ENCODE measurements at regions not wholly inside any gene's neighbourhood (a gene's known extent, or its start where the extent isn't known, plus 50 kb on each side); places are given as distances from the start of the nearest gene placed in this dataset.
A peak's percentile ranks its signal among the peaks of the same experiment; 100 is the strongest.
"Not testable (repeated sequence)": the region's sequence is repeated elsewhere in the genome, so short reads cannot be mapped to it uniquely, and the experiment has no call there.

GRCh38 chr1:229888157-229888556 is 178.9 kb upstream of the GALNT2 start:
- no peak for DNase-seq

DNA sequence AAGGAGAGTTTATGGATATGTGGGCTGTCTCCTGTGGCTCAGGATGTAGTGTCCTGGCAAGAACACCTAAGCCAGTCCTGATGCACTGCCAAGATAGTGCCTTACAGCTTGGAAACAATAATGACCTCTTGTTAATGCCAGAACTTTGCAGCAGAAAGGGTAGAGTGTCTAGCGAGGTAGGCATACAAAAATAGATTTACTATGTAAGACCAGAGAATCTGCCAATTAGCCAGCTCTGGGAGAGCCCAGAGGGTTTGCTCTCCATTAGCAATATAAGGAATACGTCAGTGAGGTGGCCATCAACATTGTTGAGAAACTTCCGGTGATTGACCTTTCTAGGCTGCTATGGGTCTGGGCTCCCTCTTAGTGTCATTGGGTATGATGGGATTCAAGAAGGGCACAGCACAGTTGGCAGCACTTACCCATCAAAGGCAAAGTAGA is 178.5 kb upstream of the GALNT2 start:
- no peak for DNase-seq

GRCh38 chr1:229889031-229889517 is 178.0 kb upstream of the GALNT2 start:
- no peak for DNase-seq

DNA sequence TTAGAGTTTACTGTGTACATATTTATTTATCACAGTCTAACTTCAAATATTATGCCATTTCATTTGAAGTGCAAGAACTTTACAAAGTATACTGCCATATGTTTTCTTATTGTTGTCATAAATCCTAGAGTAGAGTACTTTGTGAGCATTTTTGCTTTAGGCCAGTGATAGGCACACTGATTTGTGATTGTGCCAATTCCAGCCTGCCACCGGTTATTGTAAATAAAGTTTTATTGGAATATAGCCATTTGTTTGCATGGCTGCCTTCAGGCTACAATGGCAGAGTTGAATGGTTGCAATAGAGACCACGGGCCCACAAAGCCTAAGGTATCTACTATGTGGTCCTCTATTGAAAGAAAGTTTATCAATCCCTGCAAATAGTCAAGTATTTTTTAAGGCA is 175.8 kb upstream of the GALNT2 start:
- DNase-seq, result no peak

- DNase-seq, result no peak
Measured at GRCh38 chr1:229892515-229893117, 174.4 kb upstream of the GALNT2 start.

DNA sequence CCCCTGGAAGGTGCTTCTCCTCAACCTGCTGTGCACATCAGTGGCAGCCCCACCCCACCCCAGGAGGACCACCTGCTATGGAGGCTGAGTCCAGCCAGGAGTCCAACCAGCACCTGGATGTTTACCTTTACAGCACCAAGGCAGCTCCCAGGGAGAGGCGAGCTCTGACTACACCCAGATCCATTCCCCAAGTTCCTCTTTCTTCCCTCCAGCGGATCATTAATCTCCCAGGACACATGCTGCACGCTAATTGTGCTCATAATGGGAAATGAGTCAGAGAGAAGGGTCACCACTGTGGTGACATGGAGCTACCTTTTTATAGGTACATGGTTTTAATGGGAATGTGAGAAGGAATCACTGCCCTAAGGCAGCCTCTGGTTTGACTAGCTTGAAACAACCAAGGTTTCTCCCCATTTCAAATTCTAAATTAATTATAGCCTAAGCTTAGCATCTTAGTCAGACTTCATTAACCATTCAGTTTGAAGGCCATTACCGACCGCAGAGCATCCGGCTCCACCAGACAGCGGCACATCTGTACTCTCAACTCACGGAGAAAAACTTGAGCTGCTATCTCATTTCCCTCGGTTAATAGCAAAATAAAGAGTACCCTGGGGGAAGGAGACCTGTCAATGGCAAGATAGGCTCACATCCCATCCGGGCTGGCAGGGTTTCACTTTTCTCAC is 173.1 kb upstream of the GALNT2 start:
- DNase-seq, result peak in 1 of 2 experiments; percentile 10

DNA sequence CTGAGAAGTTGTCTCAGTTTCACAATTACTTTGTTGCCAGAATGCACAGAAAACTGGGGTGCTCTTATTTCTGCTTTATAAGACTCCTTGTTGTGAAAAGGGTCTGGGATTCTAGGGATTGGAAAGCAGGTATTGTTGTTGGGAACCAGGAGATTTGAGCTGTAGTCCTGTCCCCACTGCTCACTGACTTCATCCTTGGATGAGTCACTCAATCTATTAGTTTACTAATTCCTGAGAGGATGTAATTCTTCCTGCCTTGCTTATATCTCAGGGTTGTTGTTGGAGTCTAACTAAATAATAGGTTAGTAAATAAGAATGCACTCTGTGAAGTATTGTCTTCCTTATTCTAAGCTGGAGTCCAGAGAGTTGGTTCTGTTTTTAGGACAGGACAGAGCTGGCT is 172.5 kb upstream of the GALNT2 start:
- no peak for DNase-seq

GRCh38 chr1:229895605-229896004 is 171.4 kb upstream of the GALNT2 start:
- no peak for DNase-seq

DNA sequence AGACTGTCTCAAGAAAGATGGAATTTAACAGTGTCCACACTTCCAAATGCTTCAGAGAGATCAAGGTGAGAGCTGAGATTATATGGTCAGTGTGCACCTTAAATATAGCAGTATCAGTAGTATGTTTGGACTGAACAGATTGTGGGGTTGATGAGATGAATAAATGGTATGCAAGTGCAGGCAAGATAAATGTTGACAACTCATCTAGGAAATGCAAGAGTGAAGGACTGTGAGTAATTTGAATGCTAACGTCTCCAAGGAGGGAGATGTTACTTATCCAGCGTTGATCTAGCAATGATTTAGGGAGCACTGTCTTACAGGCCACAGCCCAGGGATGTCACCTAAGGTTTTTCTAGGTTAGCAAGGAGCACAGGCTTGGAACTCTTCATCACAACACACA is 170.7 kb upstream of the GALNT2 start:
- DNase-seq, result no peak

DNA sequence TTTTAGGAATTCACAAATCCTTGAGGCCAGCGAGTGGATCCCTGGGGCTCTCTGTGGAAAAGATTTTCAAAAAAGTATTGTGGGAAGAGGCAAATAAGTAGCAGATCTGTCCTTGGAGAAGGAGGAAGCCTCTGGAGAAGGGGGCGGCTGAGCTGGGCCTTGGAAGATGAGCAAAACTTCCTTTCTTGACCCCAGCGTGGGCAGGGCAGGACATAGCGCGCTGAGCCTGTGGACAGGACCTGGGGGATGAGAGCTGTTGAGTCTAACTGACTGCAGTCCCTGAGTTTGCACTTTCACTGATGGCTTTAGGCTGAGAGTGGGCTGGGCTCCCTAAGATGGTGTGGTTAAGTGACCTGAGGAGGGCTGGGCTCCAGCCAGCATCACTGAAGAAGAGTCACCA is 170.2 kb upstream of the GALNT2 start:
- DNase-seq, result no peak

DNA sequence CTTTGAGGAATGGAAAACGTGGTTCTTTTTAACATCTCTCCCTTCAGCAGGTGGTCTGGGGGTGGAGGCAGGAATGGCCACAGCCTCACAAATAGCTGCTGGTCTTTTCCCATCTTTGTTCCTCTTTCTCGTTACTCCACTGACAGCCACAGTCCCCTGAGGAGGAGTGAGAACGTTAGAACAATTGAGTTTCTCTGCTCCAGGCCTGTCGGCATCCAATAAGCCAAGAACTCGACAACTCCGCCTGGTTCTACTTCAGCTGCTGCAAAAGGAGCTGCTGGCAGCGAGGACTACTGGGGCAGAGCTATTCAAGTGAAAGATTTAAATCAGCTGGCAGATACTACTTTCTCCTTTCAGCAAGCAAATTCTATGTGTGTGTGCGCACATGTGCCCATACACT is 169.5 kb upstream of the GALNT2 start:
- no peak for DNase-seq

DNA sequence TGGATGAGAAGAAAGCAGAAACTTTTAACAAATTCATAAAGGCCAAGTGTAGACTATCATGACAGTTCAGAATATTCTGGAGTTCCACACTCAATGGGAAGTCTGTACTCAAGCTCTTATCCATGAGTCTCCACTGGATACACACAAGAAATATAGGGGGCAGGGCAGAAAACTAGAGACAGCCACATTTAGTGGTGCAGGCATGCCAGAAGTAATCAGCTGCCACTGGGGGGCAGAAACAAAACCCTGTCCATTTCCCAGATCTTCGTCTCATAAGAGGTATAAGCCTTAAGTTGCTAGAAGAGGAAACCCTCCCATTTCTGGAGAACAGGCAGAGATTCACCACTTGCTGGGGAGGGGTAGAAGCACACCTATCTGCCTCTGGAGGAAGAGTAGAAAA is 166.8 kb upstream of the GALNT2 start:
- DNase-seq, result no peak

DNA sequence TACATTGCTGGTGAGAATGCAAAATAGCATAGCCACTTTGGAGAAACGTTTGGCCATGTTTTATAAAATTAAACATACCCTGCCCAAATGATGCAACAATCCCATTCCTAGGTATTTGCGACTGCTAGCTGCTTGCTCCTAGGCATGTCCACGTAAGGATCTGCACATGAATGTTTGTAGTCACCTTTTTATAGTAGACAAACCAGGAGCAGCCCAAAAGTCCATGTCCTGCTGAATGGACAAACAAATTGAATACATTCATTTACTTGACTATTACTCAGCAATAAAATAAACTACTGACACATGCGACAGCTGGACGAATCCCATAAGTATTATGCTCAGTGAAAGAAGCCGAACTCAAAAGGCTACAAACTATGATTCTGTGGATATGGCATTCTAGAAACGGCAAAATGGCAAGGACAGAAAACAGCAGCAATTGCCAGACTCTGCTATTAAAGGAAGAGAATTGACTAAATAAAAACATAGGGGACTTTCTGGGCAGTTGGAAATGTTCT is 161.9 kb upstream of the GALNT2 start:
- no peak for DNase-seq

GRCh38 chr1:229905652-229906051 is 161.4 kb upstream of the GALNT2 start:
- no peak for DNase-seq

DNA sequence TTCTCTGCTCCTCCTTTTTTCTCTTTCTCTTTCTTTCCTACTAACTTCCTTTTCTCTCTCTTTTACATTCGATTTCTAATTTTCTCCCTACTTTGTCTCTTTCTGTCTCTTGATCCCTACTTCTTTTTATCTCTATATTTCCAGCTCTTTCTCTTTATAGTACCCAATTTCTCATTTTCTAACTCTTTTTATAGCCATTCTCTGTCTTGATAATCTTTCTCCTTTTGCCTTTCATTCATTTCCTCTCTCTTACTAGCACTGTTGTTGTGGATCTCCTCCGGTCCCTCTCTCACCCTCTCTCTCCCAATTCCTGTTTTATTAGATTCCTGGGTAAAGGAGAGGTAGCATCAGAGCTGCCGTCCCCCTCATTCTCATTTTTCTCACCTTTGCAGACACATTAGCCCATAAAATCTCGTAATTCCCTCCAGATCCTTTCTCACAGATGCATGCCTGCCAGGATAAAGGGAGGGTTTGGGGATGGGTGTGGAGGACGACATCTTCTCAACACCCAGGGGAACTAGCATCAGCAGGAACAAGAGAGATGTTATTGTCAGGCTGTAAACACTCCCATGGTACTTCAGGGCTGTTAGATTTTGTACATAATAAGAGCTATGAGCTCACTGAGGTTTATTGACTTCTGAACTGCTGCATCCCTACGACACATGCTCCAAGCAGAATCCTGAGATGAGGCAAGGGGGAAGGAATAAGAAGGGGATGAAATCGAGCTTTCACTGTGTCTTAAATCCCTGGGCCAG is 159.0 kb upstream of the GALNT2 start:
- DNase-seq, result no peak

DNA sequence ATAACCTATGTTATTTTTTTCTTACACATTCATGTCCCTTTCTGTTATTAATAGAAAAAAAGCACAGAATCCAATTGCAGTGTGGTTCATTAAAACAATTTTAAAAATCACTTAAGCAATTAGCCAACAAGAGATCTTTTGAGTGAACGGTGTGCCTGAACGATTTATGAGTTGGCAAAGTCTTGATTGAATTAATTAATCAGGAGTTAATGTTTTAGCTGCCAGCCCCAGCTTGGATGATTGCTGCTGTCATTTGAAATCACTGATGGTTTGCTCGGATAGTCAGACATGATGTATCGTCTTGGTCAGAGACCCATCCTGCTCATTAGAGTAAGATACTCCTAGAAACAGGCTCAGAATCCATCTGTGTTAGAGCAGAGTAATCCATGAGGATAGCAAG is 158.3 kb upstream of the GALNT2 start:
- no peak for DNase-seq

GRCh38 chr1:229913489-229913888 is 153.5 kb upstream of the GALNT2 start:
- DNase-seq, result no peak

DNA sequence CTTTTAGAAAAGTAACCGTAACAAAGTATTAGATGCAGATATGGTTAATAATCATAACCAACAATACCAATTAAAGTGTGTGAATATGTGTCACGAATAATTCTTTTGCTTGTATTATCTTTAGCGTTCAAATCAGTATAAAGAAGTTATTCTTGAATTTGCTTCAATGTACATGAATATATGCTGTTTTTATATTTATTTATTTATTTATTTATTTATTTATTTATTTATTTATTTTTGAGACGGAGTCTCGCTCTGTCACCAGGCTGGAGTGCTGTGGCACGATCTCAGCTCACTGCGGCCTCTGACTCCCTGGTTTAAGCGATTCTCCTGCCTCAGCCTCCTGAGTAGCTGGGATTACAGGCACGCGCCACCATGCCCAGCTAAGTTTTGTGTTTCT is 147.6 kb upstream of the GALNT2 start:
- not testable (repeated sequence) for DNase-seq

DNA sequence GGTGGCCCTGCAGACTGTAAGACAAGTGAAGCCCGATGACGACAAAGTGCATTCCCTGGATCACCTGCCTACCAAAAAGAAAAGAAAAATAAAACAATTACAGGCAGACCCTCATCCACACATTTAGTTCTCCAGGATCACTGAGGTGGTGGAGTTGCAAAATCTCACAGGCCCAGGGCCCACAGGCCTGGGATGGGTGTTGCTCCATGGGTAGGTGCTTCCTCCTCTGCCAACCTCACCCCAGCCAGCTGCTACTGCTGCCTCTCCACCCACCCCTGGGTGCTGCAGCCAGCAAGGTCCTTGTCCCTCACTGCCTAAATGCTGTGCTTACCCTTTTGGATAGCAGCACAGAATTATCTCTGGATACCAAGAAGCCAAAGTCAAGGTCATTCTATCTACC is 146.4 kb upstream of the GALNT2 start:
- no peak for DNase-seq

DNA sequence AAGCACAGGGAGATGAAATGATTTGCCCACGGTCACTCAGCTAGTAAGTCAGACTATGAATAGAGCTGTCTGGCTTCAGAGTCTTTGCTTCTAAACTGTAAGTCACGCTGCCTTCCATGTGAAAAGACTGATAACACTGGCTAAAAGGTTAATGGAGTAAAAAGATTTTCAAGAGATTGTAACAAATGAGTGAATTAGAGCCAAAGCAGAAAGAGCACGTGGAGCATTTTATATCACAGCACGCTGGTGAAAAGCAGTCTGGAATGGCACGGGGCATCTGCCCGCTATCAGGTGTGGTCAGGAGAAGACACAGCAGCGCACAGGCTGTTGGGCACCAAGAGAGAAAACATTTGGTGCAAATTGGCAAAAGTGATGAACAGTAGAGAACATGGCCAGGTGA is 144.8 kb upstream of the GALNT2 start:
- no peak for DNase-seq

GRCh38 chr1:229924639-229925038 is 142.4 kb upstream of the GALNT2 start:
- DNase-seq, result no peak

- no peak for DNase-seq
Measured at GRCh38 chr1:229928767-229929166, 138.3 kb upstream of the GALNT2 start.

GRCh38 chr1:229931751-229932150 is 135.3 kb upstream of the GALNT2 start:
- DNase-seq, result not testable (repeated sequence)

- DNase-seq, result not testable (repeated sequence)
Measured at GRCh38 chr1:229935157-229935556, 131.9 kb upstream of the GALNT2 start.
